ENCODE measurements at regions not wholly inside any gene's neighbourhood (a gene's known extent, or its start where the extent isn't known, plus 50 kb on each side); places are given as distances from the start of the nearest gene placed in this dataset.

DNA sequence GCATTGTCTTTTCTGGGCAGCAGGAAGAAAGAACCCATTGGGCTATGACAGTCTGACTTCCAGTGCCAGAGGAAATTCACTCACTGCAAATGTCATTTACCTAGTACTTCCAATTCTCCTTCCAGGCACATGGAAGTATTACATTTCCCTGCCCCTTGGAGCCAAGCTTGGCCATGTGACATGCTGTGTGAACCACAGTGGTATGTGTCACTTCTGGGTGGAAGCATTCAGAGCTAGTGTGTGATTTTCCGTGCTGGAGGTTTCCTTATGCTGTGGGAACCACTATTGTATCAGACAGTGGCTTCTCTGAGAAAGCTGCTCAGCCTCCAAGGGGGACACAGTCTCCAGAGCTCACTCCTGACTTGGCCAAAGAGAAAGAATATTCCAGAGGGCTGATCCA, 387.6 kb downstream of the CDC5L start:
- no peak for TF ChIP-seq POLR2A (IDR thresholded peaks at IDR 0.05)
- no peak for TF ChIP-seq POLR2AphosphoS5 (IDR thresholded peaks at IDR 0.05)
